ENCODE measurements at regions not wholly inside any gene's neighbourhood (a gene's known extent, or its start where the extent isn't known, plus 50 kb on each side); places are given as distances from the start of the nearest gene placed in this dataset.

DNA sequence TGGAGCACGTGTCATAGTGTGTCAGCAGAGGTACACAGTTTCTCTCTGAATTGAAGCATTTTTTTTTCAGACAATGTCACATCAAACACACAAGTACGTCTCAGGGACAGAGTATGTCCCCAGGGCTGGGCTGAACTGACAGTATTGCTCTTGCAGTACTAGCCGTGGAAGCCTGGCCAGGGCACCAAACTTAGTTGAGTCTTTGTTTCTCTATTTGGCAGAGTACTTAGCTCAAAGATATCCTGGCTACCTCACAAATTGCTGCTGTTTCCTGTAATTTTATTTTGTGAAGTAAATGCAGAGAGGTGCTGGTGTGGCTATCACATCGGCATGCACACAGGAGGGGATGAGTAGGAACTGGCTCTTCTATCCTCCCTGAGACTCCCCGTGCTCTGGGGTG, 691.6 kb upstream of the HS6ST1 start:
- TF ChIP-seq POLR2A (IDR thresholded peaks at IDR 0.05; ENCODE audit: low read depth, low read length) (no peak), POLR2AphosphoS5 (IDR thresholded peaks at IDR 0.05; ENCODE audit: low read depth, low read length) (no peak), TAF1 (IDR thresholded peaks at IDR 0.05; ENCODE audit: low read depth, low read length) (no peak), POU2F2 (IDR thresholded peaks at IDR 0.05; ENCODE audit: low read depth, low read length) (no peak), SPI1 (IDR thresholded peaks at IDR 0.05; ENCODE audit: low read depth, low read length) (no peak)
